ENCODE measurements at regions not wholly inside any gene's neighbourhood (a gene's known extent, or its start where the extent isn't known, plus 50 kb on each side); places are given as distances from the start of the nearest gene placed in this dataset.
A peak's percentile ranks its signal among the peaks of the same experiment; 100 is the strongest.

GRCh38 chr7:53642361-53642760, 606.9 kb downstream of the POM121L12 start:
- POLR2A ChIA-PET (ENCODE audit: low non-redundant PET): no interaction called here
- DNase-seq (ENCODE audit: low spot score): no peak
- no peak overlapping the region for H3K27ac ChIP-seq
- TF ChIP-seq CTCF (conservative IDR thresholded peaks at IDR 0.05; ENCODE audit: low read depth): no peak
- CTCF ChIA-PET: no interaction called here

GRCh38 chr7:53642866-53643265, 607.4 kb downstream of the POM121L12 start:
- H3K27ac ChIP-seq: no peak overlapping the region
- CTCF ChIA-PET: no interaction called here
- TF ChIP-seq CTCF (conservative IDR thresholded peaks at IDR 0.05; ENCODE audit: low read depth): no peak
- POLR2A ChIA-PET (ENCODE audit: low non-redundant PET): no interaction called here
- DNase-seq (ENCODE audit: low spot score): no peak

GRCh38 chr7:53656881-53657280, 621.4 kb downstream of the POM121L12 start:
- TF ChIP-seq CTCF (conservative IDR thresholded peaks at IDR 0.05; ENCODE audit: low read depth): no peak
- no peak for DNase-seq (ENCODE audit: low spot score)
- H3K27ac ChIP-seq: no peak overlapping the region
- CTCF ChIA-PET: interaction anchor here (0.6 kb wide), 1 partner anchor 847 kb away, joined by 4 read pairs; no protein-coding TSS in a partner anchor
- POLR2A ChIA-PET (ENCODE audit: low non-redundant PET): no interaction called here

GRCh38 chr7:53657586-53657985, 622.2 kb downstream of the POM121L12 start:
- peak; percentile 22 for DNase-seq (ENCODE audit: low spot score)
- ChIA-PET CTCF (interaction anchor here (0.6 kb wide), 1 partner anchor 846 kb away, joined by 4 read pairs; no protein-coding TSS in a partner anchor), POLR2A (ENCODE audit: low non-redundant PET) (no interaction called here)
- no peak overlapping the region for H3K27ac ChIP-seq
- no peak for TF ChIP-seq CTCF (conservative IDR thresholded peaks at IDR 0.05; ENCODE audit: low read depth)

- ChIA-PET CTCF (no interaction called here), POLR2A (ENCODE audit: low non-redundant PET) (no interaction called here)
- TF ChIP-seq CTCF (conservative IDR thresholded peaks at IDR 0.05; ENCODE audit: low read depth): no peak
Observed at GRCh38 chr7:53658951-53659350, 623.5 kb downstream of the POM121L12 start.

GRCh38 chr7:53661645-53662217, 626.3 kb downstream of the POM121L12 start:
- H3K27ac ChIP-seq: no peak overlapping the region
- ChIA-PET CTCF (no interaction called here), POLR2A (ENCODE audit: low non-redundant PET) (no interaction called here)
- no peak for DNase-seq (ENCODE audit: low spot score)
- no peak for TF ChIP-seq CTCF (conservative IDR thresholded peaks at IDR 0.05; ENCODE audit: low read depth)

More at GRCh38 chr7:53658951-53659350, 623.5 kb downstream of the POM121L12 start:
- DNase-seq (ENCODE audit: low spot score): no peak
- no peak overlapping the region for H3K27ac ChIP-seq

All from RWPE1 (cell line).